ENCODE measurements at regions not wholly inside any gene's neighbourhood (a gene's known extent, or its start where the extent isn't known, plus 50 kb on each side); places are given as distances from the start of the nearest gene placed in this dataset.

DNA sequence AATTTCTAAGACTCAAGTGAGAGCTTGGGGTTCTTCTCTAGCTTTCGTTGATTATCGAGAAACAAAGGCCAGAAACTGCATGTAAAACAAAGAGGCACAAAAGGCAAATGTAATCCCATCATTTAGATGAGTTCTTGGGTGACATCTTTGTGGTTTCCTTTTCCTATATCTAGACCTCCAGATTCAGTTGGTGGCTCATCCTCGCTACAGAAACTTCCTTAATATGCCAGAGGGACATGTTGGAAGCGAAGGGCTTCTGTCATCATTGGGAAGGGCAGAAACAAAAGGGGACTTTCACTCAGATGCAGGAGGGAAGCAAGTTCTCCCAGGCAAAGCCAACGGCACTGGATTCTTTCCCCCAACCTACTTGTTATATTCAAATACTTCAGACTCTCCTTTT, 150.6 kb upstream of the ZFHX3 start:
- H2AFZ ChIP-seq (ENCODE audit: control insufficient read depth, low read depth, low read length) = no peak overlapping the region
- H3K9ac ChIP-seq (ENCODE audit: control insufficient read depth, insufficient read depth, low read length) = no peak overlapping the region
- H3K9me3 ChIP-seq (replicated peaks; ENCODE audit: control insufficient read depth, insufficient read depth, low read length) = no peaks in the 10 kb centered on the region
- no peaks in the 10 kb centered on the region for H3K4me1 ChIP-seq (ENCODE audit: control insufficient read depth, insufficient read depth, low read length)
- no TSS peak for BruUV-seq (replicated peaks)
- no peak for ATAC-seq
- ChIA-PET POLR2A (no interaction called here), CTCF (interaction anchor here (0.7 to 1.2 kb wide), 2 partner anchors 366 to 696 kb away, joined by 3 to 6 read pairs; no protein-coding TSS in a partner anchor), SMC1A (ENCODE audit: uncharacterized antibody, unreplicated experiment) (interaction anchor here (1.8 kb wide), 1 partner anchor 8 kb away, joined by 5 read pairs; no protein-coding TSS in a partner anchor), RAD21 (ENCODE audit: unreplicated experiment) (interaction anchor here (0.6 to 0.7 kb wide), 2 partner anchors 153 to 366 kb away, joined by 3 to 4 read pairs; no protein-coding TSS in a partner anchor)
- no peak overlapping the region for H3K4me3 ChIP-seq
- TF ChIP-seq, protein P1, sequence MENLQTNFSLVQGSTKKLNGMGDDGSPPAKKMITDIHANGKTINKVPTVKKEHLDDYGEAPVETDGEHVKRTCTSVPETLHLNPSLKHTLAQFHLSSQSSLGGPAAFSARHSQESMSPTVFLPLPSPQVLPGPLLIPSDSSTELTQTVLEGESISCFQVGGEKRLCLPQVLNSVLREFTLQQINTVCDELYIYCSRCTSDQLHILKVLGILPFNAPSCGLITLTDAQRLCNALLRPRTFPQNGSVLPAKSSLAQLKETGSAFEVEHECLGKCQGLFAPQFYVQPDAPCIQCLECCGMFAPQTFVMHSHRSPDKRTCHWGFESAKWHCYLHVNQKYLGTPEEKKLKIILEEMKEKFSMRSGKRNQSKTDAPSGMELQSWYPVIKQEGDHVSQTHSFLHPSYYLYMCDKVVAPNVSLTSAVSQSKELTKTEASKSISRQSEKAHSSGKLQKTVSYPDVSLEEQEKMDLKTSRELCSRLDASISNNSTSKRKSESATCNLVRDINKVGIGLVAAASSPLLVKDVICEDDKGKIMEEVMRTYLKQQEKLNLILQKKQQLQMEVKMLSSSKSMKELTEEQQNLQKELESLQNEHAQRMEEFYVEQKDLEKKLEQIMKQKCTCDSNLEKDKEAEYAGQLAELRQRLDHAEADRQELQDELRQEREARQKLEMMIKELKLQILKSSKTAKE (IDR thresholded peaks at IDR 0.05; ENCODE audit: low read depth, poor library complexity, severe bottlenecking) = no peak
- TF ChIP-seq MTA3 (IDR thresholded peaks at IDR 0.05; ENCODE audit: borderline replicate concordance, low read length) = no peak
- no peak for TF ChIP-seq FOS (IDR thresholded peaks at IDR 0.05; ENCODE audit: borderline replicate concordance, extremely low read depth, insufficient read length)
- TF ChIP-seq, protein P2, sequence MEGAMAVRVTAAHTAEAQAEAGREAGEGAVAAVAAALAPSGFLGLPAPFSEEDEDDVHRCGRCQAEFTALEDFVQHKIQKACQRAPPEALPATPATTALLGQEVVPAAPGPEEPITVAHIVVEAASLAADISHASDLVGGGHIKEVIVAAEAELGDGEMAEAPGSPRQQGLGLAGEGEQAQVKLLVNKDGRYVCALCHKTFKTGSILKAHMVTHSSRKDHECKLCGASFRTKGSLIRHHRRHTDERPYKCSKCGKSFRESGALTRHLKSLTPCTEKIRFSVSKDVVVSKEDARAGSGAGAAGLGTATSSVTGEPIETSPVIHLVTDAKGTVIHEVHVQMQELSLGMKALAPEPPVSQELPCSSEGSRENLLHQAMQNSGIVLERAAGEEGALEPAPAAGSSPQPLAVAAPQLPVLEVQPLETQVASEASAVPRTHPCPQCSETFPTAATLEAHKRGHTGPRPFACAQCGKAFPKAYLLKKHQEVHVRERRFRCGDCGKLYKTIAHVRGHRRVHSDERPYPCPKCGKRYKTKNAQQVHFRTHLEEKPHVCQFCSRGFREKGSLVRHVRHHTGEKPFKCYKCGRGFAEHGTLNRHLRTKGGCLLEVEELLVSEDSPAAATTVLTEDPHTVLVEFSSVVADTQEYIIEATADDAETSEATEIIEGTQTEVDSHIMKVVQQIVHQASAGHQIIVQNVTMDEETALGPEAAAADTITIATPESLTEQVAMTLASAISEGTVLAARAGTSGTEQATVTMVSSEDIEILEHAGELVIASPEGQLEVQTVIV (IDR thresholded peaks at IDR 0.05; ENCODE audit: borderline replicate concordance, partially characterized antibody) = no peak
- no peak for TF ChIP-seq KAT2A (conservative IDR thresholded peaks at IDR 0.05; ENCODE audit: control insufficient read depth, low read depth, low read length)
- no peak for TF ChIP-seq CREM (IDR thresholded peaks at IDR 0.05; ENCODE audit: low read depth)
- TF ChIP-seq SP1 (IDR thresholded peaks at IDR 0.05; ENCODE audit: low read depth, low read length) = no peak
- no peak for TF ChIP-seq NFXL1 (IDR thresholded peaks at IDR 0.05; ENCODE audit: borderline replicate concordance)
- no peak for TF ChIP-seq SREBF2 (IDR thresholded peaks at IDR 0.05; ENCODE audit: low read length)
- no peaks in the 10 kb centered on the region for H3K27me3 ChIP-seq (replicated peaks in 1 of 2; ENCODE audit: control insufficient read depth in 2 of 2, insufficient read depth in 2 of 2, low read length in 1 of 2)
- FAIRE-seq = no peak
- in situ Hi-C loops (cut with MboI) (loop anchor here (10.0 kb wide), 1 partner anchor 704 kb away; no protein-coding TSS in a partner anchor), intact Hi-C loops (cut with micrococcal nuclease; ENCODE audit: unreplicated experiment) (loop anchor here (10.0 kb wide), 3 partner anchors 164 to 1074 kb away; no protein-coding TSS in a partner anchor)
- no peak overlapping the region for H3K27ac ChIP-seq (ENCODE audit: control insufficient read depth, insufficient read depth)
- no peaks in the 10 kb centered on the region for H4K20me1 ChIP-seq (ENCODE audit: control insufficient read depth, insufficient read depth)
- 42% methylated on average over 5 of the region's 5 CpGs for WGBS (ENCODE audit: insufficient coverage, insufficient replicate concordance, low lambda C conversion rate, missing lambda C conversion rate)
- no peak overlapping the region for H3K4me2 ChIP-seq (ENCODE audit: control insufficient read depth, insufficient read depth)
- H3K36me3 ChIP-seq (ENCODE audit: control insufficient read depth in 2 of 2, insufficient read depth in 2 of 2, low read length in 1 of 2) = no peaks in the 10 kb centered on the region
- DNase-seq (ENCODE audit: low read depth, low spot score) = no peak
- H3K79me2 ChIP-seq (ENCODE audit: control insufficient read depth, insufficient read depth, low read length) = no peaks in the 10 kb centered on the region
